ENCODE measurements at regions not wholly inside any gene's neighbourhood (a gene's known extent, or its start where the extent isn't known, plus 50 kb on each side); places are given as distances from the start of the nearest gene placed in this dataset.

DNA sequence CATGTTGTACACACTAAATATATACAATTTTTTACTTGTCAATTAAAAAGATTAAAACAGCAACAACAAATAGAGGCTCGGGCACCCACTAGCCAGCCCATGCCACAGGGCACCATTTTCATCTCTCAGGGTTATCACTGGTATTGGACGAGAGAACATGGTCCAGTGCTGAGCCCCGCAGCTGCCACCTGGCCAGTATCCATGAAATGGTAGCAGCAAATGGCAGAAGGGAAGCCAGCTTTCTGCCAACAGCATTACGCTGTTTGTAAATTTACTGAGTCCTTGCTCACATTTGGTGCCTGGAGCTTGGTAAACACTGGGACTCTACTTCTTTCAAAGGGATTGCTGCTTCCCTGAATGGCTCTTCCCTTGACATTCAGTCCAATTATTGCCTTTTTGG is 87.9 kb upstream of the WASF3 start:
- Mint-ChIP-seq H3K4me3 (no peak overlapping the region), H3K4me1 (no peaks in the 10 kb centered on the region), H3K9me3 (no peaks in the 10 kb centered on the region), H3K27ac (no peak overlapping the region), H3K36me3 (ENCODE audit: low read depth) (no peaks in the 10 kb centered on the region), H3K27me3 (peaks cover 10% of the 10 kb centered on the region)
- POLR2A ChIA-PET, result no interaction called here
- DNase-seq (no peak), ATAC-seq (ENCODE audit: low read depth) (no peak)
- intact Hi-C loops (cut with micrococcal nuclease), result no loop called here
- TF ChIP-seq, protein P1, sequence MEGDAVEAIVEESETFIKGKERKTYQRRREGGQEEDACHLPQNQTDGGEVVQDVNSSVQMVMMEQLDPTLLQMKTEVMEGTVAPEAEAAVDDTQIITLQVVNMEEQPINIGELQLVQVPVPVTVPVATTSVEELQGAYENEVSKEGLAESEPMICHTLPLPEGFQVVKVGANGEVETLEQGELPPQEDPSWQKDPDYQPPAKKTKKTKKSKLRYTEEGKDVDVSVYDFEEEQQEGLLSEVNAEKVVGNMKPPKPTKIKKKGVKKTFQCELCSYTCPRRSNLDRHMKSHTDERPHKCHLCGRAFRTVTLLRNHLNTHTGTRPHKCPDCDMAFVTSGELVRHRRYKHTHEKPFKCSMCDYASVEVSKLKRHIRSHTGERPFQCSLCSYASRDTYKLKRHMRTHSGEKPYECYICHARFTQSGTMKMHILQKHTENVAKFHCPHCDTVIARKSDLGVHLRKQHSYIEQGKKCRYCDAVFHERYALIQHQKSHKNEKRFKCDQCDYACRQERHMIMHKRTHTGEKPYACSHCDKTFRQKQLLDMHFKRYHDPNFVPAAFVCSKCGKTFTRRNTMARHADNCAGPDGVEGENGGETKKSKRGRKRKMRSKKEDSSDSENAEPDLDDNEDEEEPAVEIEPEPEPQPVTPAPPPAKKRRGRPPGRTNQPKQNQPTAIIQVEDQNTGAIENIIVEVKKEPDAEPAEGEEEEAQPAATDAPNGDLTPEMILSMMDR (IDR thresholded peaks at IDR 0.05), result no peak
- CTCF ChIA-PET, result interaction anchor here (0.9 to 1.0 kb wide), 2 partner anchors 28 to 229 kb away, joined by 3 read pairs; no protein-coding TSS in a partner anchor

DNA sequence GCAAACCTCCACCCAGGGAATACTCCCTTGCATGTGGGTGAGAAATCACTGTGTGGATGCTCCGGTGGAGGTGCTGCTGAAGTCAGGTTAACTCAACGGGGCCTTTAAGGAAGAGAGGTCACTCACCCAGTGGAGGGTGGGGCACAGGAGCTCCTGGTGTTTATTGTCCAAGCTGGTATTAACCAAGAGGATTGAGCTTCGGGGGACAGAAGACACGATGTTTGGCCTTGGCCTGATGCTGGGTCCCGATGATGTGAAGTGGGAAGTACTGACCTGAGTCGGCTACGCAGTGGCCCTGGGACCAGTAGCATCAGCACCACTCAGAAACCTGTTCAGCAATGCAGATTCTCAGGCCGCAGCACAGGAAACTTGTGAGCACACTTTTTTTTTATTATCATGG is 85.7 kb upstream of the WASF3 start:
- H3K36me3 Mint-ChIP-seq (ENCODE audit: low read depth), result no peaks in the 10 kb centered on the region
- ATAC-seq (ENCODE audit: low read depth) (no peak), DNase-seq (no peak)
- TF ChIP-seq, protein P1 (IDR thresholded peaks at IDR 0.05), result no peak
- no peak overlapping the region for H3K27ac Mint-ChIP-seq
- no peaks in the 10 kb centered on the region for H3K9me3 Mint-ChIP-seq
- ChIA-PET CTCF (no interaction called here), POLR2A (no interaction called here)
- intact Hi-C loops (cut with micrococcal nuclease), result no loop called here
- no peak overlapping the region for H3K4me3 Mint-ChIP-seq
- H3K4me1 Mint-ChIP-seq, result peaks cover 6% of the 10 kb centered on the region
- peaks cover 23% of the 10 kb centered on the region for H3K27me3 Mint-ChIP-seq

DNA sequence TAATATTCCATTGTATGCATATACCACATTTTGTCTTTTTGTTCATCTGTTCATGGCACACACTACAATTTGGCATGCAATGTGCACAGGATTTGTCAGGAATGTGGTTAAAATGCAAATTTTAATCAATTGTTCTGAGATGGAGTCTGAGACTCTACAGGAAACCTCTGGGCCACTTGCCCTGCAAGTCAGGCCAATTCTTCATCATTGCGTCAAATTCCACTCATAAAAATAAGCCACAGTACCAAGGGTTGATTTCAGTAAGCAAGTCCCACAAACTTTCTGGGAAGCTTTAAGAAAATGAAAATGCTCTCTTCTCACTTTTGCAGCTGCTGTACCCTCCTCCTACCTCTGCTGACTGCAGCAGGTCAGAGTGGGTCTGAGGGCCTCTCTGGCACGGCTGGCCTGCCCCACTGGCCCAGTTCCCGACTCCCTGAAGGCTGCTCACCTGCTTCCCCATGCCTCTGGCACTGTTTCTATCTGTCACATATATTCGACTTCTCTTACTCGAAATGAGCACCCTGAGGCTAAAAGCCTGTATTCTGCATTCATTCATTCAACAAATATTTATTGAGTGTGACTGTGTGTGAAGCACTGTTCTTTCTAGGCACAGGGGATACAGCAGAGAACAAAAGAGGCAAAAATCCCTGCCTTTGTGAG is 83.8 kb upstream of the WASF3 start:
- H3K4me3 Mint-ChIP-seq, result no peak overlapping the region
- peaks cover 24% of the 10 kb centered on the region for H3K27me3 Mint-ChIP-seq
- DNase-seq, result no peak
- TF ChIP-seq, protein P1 (IDR thresholded peaks at IDR 0.05), result no peak
- H3K36me3 Mint-ChIP-seq (ENCODE audit: low read depth), result no peaks in the 10 kb centered on the region
- CTCF ChIA-PET, result no interaction called here
- peaks cover 6% of the 10 kb centered on the region for H3K4me1 Mint-ChIP-seq
- no peaks in the 10 kb centered on the region for H3K9me3 Mint-ChIP-seq
- POLR2A ChIA-PET, result no interaction called here
- ATAC-seq (ENCODE audit: low read depth), result no peak
- intact Hi-C loops (cut with micrococcal nuclease), result no loop called here
- no peak overlapping the region for H3K27ac Mint-ChIP-seq

DNA sequence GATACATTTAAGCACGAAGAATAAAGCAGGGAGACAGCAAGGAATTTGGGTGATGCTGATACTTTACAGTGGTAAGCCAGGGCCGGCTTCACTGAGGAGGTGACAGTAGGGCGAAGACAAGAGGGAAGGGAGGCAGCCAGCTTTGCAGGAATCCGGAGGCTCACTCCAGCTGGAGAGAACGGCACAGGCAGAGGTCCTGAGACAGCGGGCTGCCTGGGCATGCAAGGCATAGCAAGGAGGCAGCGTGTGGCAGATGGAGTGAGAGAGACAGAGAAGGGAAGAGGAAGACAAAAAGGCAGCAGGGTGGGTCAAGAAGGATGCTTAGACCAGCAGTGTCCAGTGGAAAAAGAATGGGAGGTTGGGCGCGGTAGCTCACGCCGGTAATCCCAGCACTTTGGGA is 83.2 kb upstream of the WASF3 start:
- TF ChIP-seq, protein P1 (IDR thresholded peaks at IDR 0.05), result no peak
- ATAC-seq (ENCODE audit: low read depth) (no peak), DNase-seq (no peak)
- no peak overlapping the region for H3K4me3 Mint-ChIP-seq
- CTCF ChIA-PET, result no interaction called here
- POLR2A ChIA-PET, result no interaction called here
- H3K27me3 Mint-ChIP-seq, result peaks cover 24% of the 10 kb centered on the region
- no peaks in the 10 kb centered on the region for H3K9me3 Mint-ChIP-seq
- no peak overlapping the region for H3K27ac Mint-ChIP-seq
- peaks cover 6% of the 10 kb centered on the region for H3K4me1 Mint-ChIP-seq
- intact Hi-C loops (cut with micrococcal nuclease), result no loop called here
- H3K36me3 Mint-ChIP-seq (ENCODE audit: low read depth), result no peaks in the 10 kb centered on the region

DNA sequence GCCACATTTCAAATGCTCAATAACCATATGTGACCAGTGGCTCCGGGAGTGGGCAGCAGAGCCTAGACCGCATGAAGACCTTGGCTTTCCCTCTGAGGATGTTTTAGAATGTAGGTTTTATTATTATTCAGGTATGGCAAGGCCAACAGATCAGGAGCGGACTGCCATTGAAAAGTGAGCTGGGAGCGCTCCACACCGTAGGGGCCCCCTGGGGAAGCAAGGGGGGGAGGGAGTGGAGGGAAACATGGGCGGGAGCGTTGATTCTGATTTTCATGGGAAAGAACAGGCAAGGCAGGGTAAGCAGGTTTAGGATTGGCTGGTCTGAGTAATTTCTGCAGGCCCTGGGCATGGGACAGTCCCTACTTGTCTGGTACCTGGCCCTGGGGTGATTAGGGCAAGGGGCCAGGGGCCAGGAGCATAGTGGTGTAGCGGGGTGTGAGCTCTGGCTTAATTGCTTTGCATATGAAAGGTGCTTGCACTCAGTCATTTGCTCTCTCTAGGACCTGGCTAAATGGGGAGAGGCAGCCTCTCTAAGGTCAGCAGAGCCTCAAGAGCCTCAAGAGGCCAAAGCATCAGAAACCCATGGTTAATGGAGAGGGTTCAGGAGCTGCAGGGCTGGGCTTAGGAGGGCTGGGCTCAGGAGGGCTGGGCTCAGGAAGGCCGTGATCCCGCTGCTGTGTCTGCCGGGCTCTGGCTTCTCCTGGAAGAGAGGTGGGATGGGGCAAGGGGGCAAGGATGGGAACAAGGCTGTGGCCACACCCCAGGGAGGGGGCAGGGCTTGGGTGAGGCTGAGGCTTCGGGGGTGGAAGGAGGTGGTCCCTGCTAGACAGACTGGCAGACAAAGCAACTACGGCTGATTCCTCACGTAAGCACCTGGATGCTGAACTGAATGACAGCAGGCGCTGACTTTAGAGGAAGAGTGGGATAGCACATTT is 82.0 kb upstream of the WASF3 start:
- DNase-seq, result no peak
- no peak overlapping the region for H3K27ac Mint-ChIP-seq
- intact Hi-C loops (cut with micrococcal nuclease), result no loop called here
- no peaks in the 10 kb centered on the region for H3K9me3 Mint-ChIP-seq
- no peak overlapping the region for H3K4me3 Mint-ChIP-seq
- ChIA-PET CTCF (no interaction called here), POLR2A (no interaction called here)
- H3K36me3 Mint-ChIP-seq (ENCODE audit: low read depth), result no peaks in the 10 kb centered on the region
- H3K4me1 Mint-ChIP-seq, result peaks cover 6% of the 10 kb centered on the region
- H3K27me3 Mint-ChIP-seq, result peaks cover 24% of the 10 kb centered on the region
- no peak for ATAC-seq (ENCODE audit: low read depth)
- TF ChIP-seq, protein P1 (IDR thresholded peaks at IDR 0.05), result no peak
